DND-41 (cell line): ENCODE measurements at regions not wholly inside any gene's neighbourhood (a gene's known extent, or its start where the extent isn't known, plus 50 kb on each side); places are given as distances from the start of the nearest gene placed in this dataset.

Experiments
- ATAC-seq: fragments of 200-7000 bp; cut with Tn5 transposase; 3 replicates; pipeline ENCODE4 v1.9.1; 2021; ENCODE audit warnings: low read depth; ENCODE audit not compliant: insufficient read depth
- DNase-seq: peaks from one replicate; pipeline ENCODE4 v3.0.0-alpha.2; 2020
- H2AFZ ChIP-seq: 2 replicates; pipeline ENCODE4 v1.6.0; 2012; ENCODE audit warnings: low read depth, low read length
- H3K27ac ChIP-seq: 2 replicates; pipeline ENCODE4 v1.5.1; 2012; ENCODE audit warnings: low read length, inconsistent platforms
- H3K27me3 ChIP-seq: fragments of 200-600 bp; sonication (generic); 2 replicates; pipeline ENCODE4 v1.6.0; 2012; ENCODE audit warnings: low read length, mild to moderate bottlenecking, inconsistent platforms; ENCODE audit not compliant: insufficient read depth, poor library complexity
- H3K36me3 ChIP-seq: 2 replicates; pipeline ENCODE4 v1.5.1; 2012; ENCODE audit warnings: low read length, inconsistent platforms; ENCODE audit not compliant: insufficient read depth
- H3K4me1 ChIP-seq: 2 replicates; pipeline ENCODE4 v1.5.1; 2012; ENCODE audit warnings: mild to moderate bottlenecking, low read length; ENCODE audit not compliant: insufficient read depth
- H3K4me2 ChIP-seq: 2 replicates; pipeline ENCODE4 v1.6.0; 2012; ENCODE audit warnings: mild to moderate bottlenecking, moderate library complexity, low read length, inconsistent platforms; ENCODE audit not compliant: insufficient read depth
- H3K4me3 ChIP-seq, 2 experiments: fragments of 200-600 bp in 1 of 2; shearing (Covaris generic) in 1 of 2; 2 replicates each; pipeline ENCODE4 v1.5.1; 2012 to 2016; ENCODE audit warnings: inconsistent platforms in 2 of 2, low read length in 2 of 2, mild to moderate bottlenecking in 2 of 2, low read depth in 1 of 2, moderate library complexity in 1 of 2
- H3K79me2 ChIP-seq: 2 replicates; pipeline ENCODE4 v1.6.0; 2012; ENCODE audit warnings: low read length, inconsistent platforms; ENCODE audit not compliant: insufficient read depth
- H3K9ac ChIP-seq: 2 replicates; pipeline ENCODE4 v1.6.0; 2012; ENCODE audit warnings: low read depth, mild to moderate bottlenecking, inconsistent platforms, low read length, moderate library complexity
- H3K9me3 ChIP-seq: 2 replicates; pipeline ENCODE4 v1.5.1; 2012; ENCODE audit warnings: low read length, moderate library complexity, mild to moderate bottlenecking, inconsistent platforms; ENCODE audit not compliant: insufficient read depth, severe bottlenecking
- H4K20me1 ChIP-seq: 2 replicates; pipeline ENCODE4 v1.6.0; 2012; ENCODE audit warnings: low read length; ENCODE audit not compliant: insufficient read depth
- CTCF ChIP-seq: IDR thresholded peaks from 2 replicates; pipeline ENCODE4 v1.5.1; 2012; ENCODE audit warnings: borderline replicate concordance, low read length, moderate library complexity, mild to moderate bottlenecking; ENCODE audit not compliant: poor library complexity, severe bottlenecking; ENCODE audit errors: extremely low read depth
- EZH2 ChIP-seq: IDR thresholded peaks from 3 replicates; pipeline ENCODE4 v1.6.1; 2012; ENCODE audit warnings: borderline replicate concordance, low read depth, mild to moderate bottlenecking, moderate library complexity, low read length, inconsistent platforms; ENCODE audit not compliant: severe bottlenecking

GRCh38 chr13:90382425-90382824 is 965.1 kb upstream of the MIR17HG start:
- Histone ChIP-seq H3K27ac (no peak overlapping the region), H3K4me1 (no peaks in the 10 kb centered on the region), H3K4me2 (no peak overlapping the region), H3K4me3 (no peak overlapping the region), H3K9ac (no peak overlapping the region), H3K9me3 (no peaks in the 10 kb centered on the region), H3K36me3 (no peaks in the 10 kb centered on the region), H4K20me1 (no peaks in the 10 kb centered on the region), H2AFZ (no peak overlapping the region), H3K79me2 (no peaks in the 10 kb centered on the region), H3K27me3 (no peaks in the 10 kb centered on the region)
- DNase-seq (no peak), ATAC-seq (no peak)
- no peak for TF ChIP-seq CTCF

GRCh38 chr13:90385781-90386489 is 961.6 kb upstream of the MIR17HG start:
- no peaks in the 10 kb centered on the region for H3K27me3 ChIP-seq
- no peak for TF ChIP-seq CTCF
- no peak for TF ChIP-seq EZH2
- ATAC-seq, result no peak
- no peaks in the 10 kb centered on the region for H3K36me3 ChIP-seq
- H3K4me1 ChIP-seq, result no peaks in the 10 kb centered on the region
- H3K4me2 ChIP-seq, result no peak overlapping the region
- no peak overlapping the region for H3K4me3 ChIP-seq
- H4K20me1 ChIP-seq, result no peaks in the 10 kb centered on the region
- no peak overlapping the region for H2AFZ ChIP-seq
- no peak for DNase-seq
- no peak overlapping the region for H3K27ac ChIP-seq
- H3K9ac ChIP-seq, result no peak overlapping the region
- no peaks in the 10 kb centered on the region for H3K9me3 ChIP-seq
- H3K79me2 ChIP-seq, result no peaks in the 10 kb centered on the region

- no peaks in the 10 kb centered on the region for H3K27me3 ChIP-seq
- H3K9me3 ChIP-seq, result no peaks in the 10 kb centered on the region
- TF ChIP-seq CTCF (no peak), EZH2 (no peak)
- H3K9ac ChIP-seq, result no peak overlapping the region
- H3K79me2 ChIP-seq, result no peaks in the 10 kb centered on the region
- H3K4me3 ChIP-seq, result no peak overlapping the region
- H3K27ac ChIP-seq, result no peak overlapping the region
- no peaks in the 10 kb centered on the region for H3K36me3 ChIP-seq
- no peak for DNase-seq
- H3K4me1 ChIP-seq, result no peaks in the 10 kb centered on the region
- no peaks in the 10 kb centered on the region for H4K20me1 ChIP-seq
- no peak for ATAC-seq
- no peak overlapping the region for H2AFZ ChIP-seq
- no peak overlapping the region for H3K4me2 ChIP-seq
These were observed 958.5 kb upstream of the MIR17HG start for GRCh38 chr13:90388887-90389452.
